Cardiac fibroblast (primary cell): ENCODE measurements at regions not wholly inside any gene's neighbourhood (a gene's known extent, or its start where the extent isn't known, plus 50 kb on each side); places are given as distances from the start of the nearest gene placed in this dataset.

Experiments
- DNase-seq, 2 donors: peaks; one replicate each; pipeline versions ENCODE4 v3.0.0 to v3.0.0-alpha.2; 2010; ENCODE audit warnings: low read depth in 2 of 2
- H3K4me3 ChIP-seq, 2 donors: replicated peaks in 1 of 2; 1 replicate in 1 of 2; 2 replicates in 1 of 2; pipeline ENCODE4 v1.5.1; 2011; ENCODE audit warnings: low read depth in 2 of 2, low read length in 2 of 2, mild to moderate bottlenecking in 2 of 2, moderate library complexity in 1 of 2
- CTCF ChIP-seq: IDR thresholded peaks from one replicate; pipeline ENCODE4 v1.5.1; 2011; ENCODE audit warnings: low read depth, mild to moderate bottlenecking, low read length, inconsistent platforms

GRCh38 chr2:196263181-196263747 is 91.9 kb upstream of the STK17B start:
- TF ChIP-seq CTCF: no peak
- H3K4me3 ChIP-seq: no peak overlapping the region
- DNase-seq: peak; percentile 47 to 56

- no peak for TF ChIP-seq CTCF
- H3K4me3 ChIP-seq: no peak overlapping the region
- DNase-seq: no peak
These were observed 95.0 kb upstream of the STK17B start for GRCh38 chr2:196266351-196266750.

GRCh38 chr2:196266855-196267254 is 95.5 kb upstream of the STK17B start:
- TF ChIP-seq CTCF: no peak
- DNase-seq: no peak
- no peak overlapping the region for H3K4me3 ChIP-seq

GRCh38 chr2:196268025-196268424 is 96.6 kb upstream of the STK17B start:
- no peak overlapping the region for H3K4me3 ChIP-seq
- no peak for TF ChIP-seq CTCF
- DNase-seq: no peak

GRCh38 chr2:196268538-196269338 is 97.4 kb upstream of the STK17B start:
- no peak overlapping the region for H3K4me3 ChIP-seq
- no peak for TF ChIP-seq CTCF
- peak in 1 of 2 donors; percentile 75 for DNase-seq

- no peak for DNase-seq
- H3K4me3 ChIP-seq: no peak overlapping the region
- TF ChIP-seq CTCF: no peak
These were observed 100.4 kb upstream of the STK17B start for GRCh38 chr2:196271795-196272194.

GRCh38 chr2:196274387-196274809 is 103.0 kb upstream of the STK17B start:
- no peak overlapping the region for H3K4me3 ChIP-seq
- no peak for TF ChIP-seq CTCF
- DNase-seq: peak; percentile 58 to 71
